Large intestine (tissue), 3 donors: ENCODE measurements at regions not wholly inside any gene's neighbourhood (a gene's known extent, or its start where the extent isn't known, plus 50 kb on each side); places are given as distances from the start of the nearest gene placed in this dataset.
"Not testable (repeated sequence)": the region's sequence is repeated elsewhere in the genome, so short reads cannot be mapped to it uniquely, and the experiment has no call there.

ENCODE experiments used
- DNase-seq, 2 donors: peaks; one replicate each; pipeline versions ENCODE4 v3.0.0 to v3.0.0-alpha.2; 2013
- H3K27ac ChIP-seq: one replicate; pipeline ENCODE4 v1.5.1; 2013; ENCODE audit warnings: low read length
- H3K27me3 ChIP-seq: 2 replicates; pipeline ENCODE4 v1.6.1; 2013; ENCODE audit warnings: low read length; ENCODE audit not compliant: control insufficient read depth, insufficient read depth
- H3K36me3 ChIP-seq: 2 replicates; pipeline ENCODE4 v1.6.1; 2013; ENCODE audit warnings: low read length; ENCODE audit not compliant: control insufficient read depth, insufficient read depth
- H3K4me1 ChIP-seq: one replicate; pipeline ENCODE4 v1.6.1; 2013; ENCODE audit warnings: low read length; ENCODE audit not compliant: control insufficient read depth, insufficient read depth
- H3K4me3 ChIP-seq: one replicate; pipeline ENCODE4 v1.5.1; 2013; ENCODE audit warnings: low read length
- H3K9me3 ChIP-seq: one replicate; pipeline ENCODE4 v1.6.1; 2013; ENCODE audit warnings: mild to moderate bottlenecking, low read depth, low read length, moderate library complexity; ENCODE audit not compliant: control insufficient read depth
- WGBS: methylation state at CpG from one replicate; pipeline ENCODE4 v1.1.5; 2013; ENCODE audit warnings: low lambda C conversion rate; ENCODE audit not compliant: insufficient coverage; 5-methylcytosine and 5-hydroxymethylcytosine counted together

DNA sequence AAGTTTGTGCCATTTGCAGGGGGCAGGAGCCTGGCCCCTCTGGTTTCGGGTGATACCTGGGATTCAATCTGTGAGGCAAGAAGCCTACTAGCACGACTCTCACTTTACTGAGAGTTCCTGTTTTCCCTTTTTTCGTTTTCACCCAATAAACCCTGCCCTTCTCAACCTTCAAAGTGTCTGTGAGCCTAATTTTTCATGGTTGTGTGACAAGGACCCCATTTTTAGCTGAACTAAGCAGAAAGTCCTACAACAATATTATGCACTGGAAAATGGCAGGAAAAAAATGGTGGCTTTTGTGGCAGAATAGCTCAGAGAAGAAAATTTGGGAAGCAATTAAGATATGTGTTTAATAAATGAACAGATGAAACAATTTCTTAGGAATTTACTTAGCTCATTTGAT is 432.1 kb downstream of the C12orf50 start:
- H3K27ac ChIP-seq, result no peak overlapping the region
- no peak for DNase-seq
- H3K27me3 ChIP-seq, result no peaks in the 10 kb centered on the region
- H3K9me3 ChIP-seq, result no peaks in the 10 kb centered on the region
- no peaks in the 10 kb centered on the region for H3K4me1 ChIP-seq
- no peaks in the 10 kb centered on the region for H3K36me3 ChIP-seq
- 73% methylated on average over 2 of the region's 3 CpGs for WGBS
- no peak overlapping the region for H3K4me3 ChIP-seq

DNA sequence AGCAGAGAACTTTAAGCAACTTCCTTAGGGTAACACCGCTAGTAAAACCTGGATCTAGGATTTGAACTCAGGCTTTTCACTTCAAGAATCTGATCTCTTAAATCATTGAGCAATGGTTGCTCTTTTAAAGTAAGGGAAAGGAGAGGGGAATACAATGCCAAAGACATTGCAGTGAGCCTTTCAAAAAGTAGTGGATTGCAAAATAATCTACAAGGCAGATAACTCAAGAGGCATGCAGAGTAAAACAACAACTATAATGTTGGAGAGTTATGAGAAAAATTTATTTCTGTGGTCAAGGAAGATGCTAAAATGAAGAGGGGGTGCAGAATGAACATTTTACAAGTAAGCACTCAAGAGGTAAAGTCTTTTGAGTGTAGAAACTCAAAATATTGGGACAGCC is 432.6 kb downstream of the C12orf50 start:
- Histone ChIP-seq H3K27me3 (no peaks in the 10 kb centered on the region), H3K9me3 (no peaks in the 10 kb centered on the region), H3K4me1 (no peaks in the 10 kb centered on the region), H3K27ac (no peak overlapping the region), H3K4me3 (no peak overlapping the region), H3K36me3 (no peaks in the 10 kb centered on the region)
- DNase-seq, result no peak
- no CpG with 5 or more reads among the region's 1 CpG for WGBS

GRCh38 chr12:87596134-87596533 is 433.1 kb downstream of the C12orf50 start:
- DNase-seq, result no peak
- Histone ChIP-seq H3K9me3 (no peaks in the 10 kb centered on the region), H3K4me3 (no peak overlapping the region), H3K27ac (no peak overlapping the region), H3K4me1 (no peaks in the 10 kb centered on the region), H3K36me3 (no peaks in the 10 kb centered on the region), H3K27me3 (no peaks in the 10 kb centered on the region)
- 94% methylated on average over 1 of the region's 5 CpGs for WGBS

GRCh38 chr12:87585882-87586557 is 443.2 kb downstream of the C12orf50 start:
- H3K9me3 ChIP-seq, result no peaks in the 10 kb centered on the region
- no peak overlapping the region for H3K27ac ChIP-seq
- H3K27me3 ChIP-seq, result no peaks in the 10 kb centered on the region
- H3K4me3 ChIP-seq, result no peak overlapping the region
- no peaks in the 10 kb centered on the region for H3K36me3 ChIP-seq
- 40% methylated on average over 1 of the region's 2 CpGs for WGBS
- H3K4me1 ChIP-seq, result no peaks in the 10 kb centered on the region
- no peak for DNase-seq

DNA sequence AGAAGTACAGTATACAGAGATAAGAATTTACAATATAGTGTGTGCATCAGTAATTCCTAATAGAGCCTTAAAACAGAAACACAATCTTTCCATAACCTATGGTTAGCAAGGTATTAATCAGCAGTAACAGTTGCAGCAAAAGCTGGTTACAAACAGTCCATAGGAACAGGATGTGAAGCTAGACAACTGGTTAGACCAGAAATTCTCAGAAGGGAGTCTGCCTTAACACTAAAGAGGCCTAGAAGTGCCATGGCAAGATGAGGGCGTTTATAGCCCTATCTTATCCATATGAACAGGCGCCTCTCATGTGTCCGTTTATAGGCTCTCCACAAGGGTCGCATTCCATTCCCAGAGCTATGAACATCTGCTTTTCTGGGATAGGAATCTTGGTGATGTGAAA is 450.1 kb downstream of the C12orf50 start:
- H3K9me3 ChIP-seq, H3K36me3 ChIP-seq, H3K27ac ChIP-seq, H3K27me3 ChIP-seq, H3K4me1 ChIP-seq, H3K4me3 ChIP-seq, DNase-seq: not testable (repeated sequence)
- no CpG with 5 or more reads among the region's 4 CpGs for WGBS

DNA sequence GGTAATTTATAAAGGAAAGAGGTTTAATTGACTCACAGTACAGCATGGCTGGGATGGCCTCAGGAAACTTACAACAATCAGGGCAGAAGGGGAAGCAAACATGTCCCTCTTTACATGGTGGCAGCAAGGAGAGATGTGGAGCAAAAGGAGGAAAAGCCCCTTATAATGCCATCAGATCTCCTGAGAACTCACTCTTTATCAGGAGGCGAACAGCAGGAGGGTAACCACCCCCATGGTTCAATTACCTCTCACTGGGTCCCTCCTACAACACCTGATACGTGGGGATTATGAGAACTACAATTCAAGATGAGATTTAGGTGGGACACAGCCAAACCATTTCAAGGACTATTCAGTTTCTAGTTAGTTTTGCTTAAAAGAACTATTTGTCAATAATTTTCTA is 453.3 kb downstream of the C12orf50 start:
- DNase-seq, result no peak
- no peak overlapping the region for H3K4me3 ChIP-seq
- no peaks in the 10 kb centered on the region for H3K9me3 ChIP-seq
- no CpG with 5 or more reads among the region's 2 CpGs for WGBS
- no peaks in the 10 kb centered on the region for H3K36me3 ChIP-seq
- H3K27me3 ChIP-seq, result no peaks in the 10 kb centered on the region
- no peak overlapping the region for H3K27ac ChIP-seq
- no peaks in the 10 kb centered on the region for H3K4me1 ChIP-seq

DNA sequence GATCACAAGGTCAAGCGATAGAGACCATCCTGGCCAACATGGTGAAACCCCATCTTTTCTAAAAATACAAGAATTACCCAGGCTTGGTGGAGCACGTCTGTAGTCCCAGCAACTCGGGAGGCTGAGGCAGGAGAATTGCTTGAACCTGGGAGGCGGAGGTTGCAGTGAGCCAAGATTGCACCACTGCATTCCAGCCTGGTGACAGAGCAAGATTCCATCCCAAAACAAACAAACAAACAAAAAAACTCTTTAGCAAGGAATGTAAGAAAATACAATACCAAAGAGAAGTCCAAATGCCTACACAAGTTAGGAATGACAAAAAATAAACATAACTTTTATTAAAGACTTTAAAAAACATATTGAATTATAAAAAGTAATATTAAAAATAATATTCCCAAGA is 462.3 kb downstream of the C12orf50 start:
- not testable (repeated sequence) for H3K9me3 ChIP-seq, H3K36me3 ChIP-seq, DNase-seq, H3K27ac ChIP-seq, H3K27me3 ChIP-seq, H3K4me3 ChIP-seq, H3K4me1 ChIP-seq
- WGBS, result no CpG with 5 or more reads among the region's 4 CpGs

DNA sequence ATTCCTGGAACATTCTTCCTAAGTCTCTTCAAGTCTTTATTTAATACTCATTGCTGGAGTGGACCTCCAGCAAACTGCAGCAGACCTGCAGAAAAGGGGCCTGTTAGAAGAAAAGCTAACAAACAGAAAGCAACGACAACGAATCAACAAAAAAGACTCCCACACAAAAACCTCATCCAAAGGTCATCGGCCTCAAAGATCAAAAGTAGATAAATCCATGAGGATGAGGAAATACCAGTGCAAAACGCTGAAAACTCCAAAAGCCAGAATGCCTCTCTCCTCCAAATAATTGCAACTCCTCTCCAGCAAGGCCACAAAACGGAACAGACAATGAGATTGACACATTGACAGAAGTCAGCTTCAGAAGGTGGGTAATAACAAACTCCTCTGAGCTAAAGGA is 472.2 kb downstream of the C12orf50 start:
- Histone ChIP-seq H3K27me3 (no peaks in the 10 kb centered on the region), H3K27ac (no peak overlapping the region), H3K36me3 (no peaks in the 10 kb centered on the region), H3K4me1 (peaks cover 3% of the 10 kb centered on the region), H3K4me3 (no peak overlapping the region), H3K9me3 (no peaks in the 10 kb centered on the region)
- WGBS, result 60% methylated on average over 1 of the region's 5 CpGs
- no peak for DNase-seq

DNA sequence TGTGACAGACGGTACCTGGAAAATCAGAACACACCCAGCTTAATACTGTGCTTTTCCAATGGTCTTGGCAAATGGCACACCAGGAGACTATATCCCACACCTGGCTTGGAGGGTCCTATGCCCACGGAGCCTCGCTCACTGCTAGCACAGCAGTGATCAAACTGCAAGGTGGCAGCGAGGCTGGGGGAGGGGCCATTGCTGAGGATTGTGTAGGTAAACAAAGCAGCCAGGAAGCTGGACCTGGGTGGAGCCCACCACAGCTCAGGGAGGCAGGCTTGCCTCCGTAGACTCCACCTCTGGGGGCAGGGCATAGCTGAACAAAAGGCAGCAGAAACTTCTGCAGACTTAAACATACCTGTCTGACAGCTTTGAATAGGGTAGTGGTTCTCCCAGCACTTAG is 498.0 kb downstream of the C12orf50 start:
- WGBS, result no CpG with 5 or more reads among the region's 5 CpGs
- not testable (repeated sequence) for DNase-seq, H3K4me1 ChIP-seq, H3K36me3 ChIP-seq, H3K27ac ChIP-seq, H3K9me3 ChIP-seq, H3K4me3 ChIP-seq, H3K27me3 ChIP-seq

GRCh38 chr12:87529413-87529812 is 499.8 kb downstream of the C12orf50 start:
- Histone ChIP-seq H3K4me3 (no peak overlapping the region), H3K27ac (no peak overlapping the region), H3K36me3 (no peaks in the 10 kb centered on the region), H3K27me3 (no peaks in the 10 kb centered on the region), H3K4me1 (no peaks in the 10 kb centered on the region), H3K9me3 (no peaks in the 10 kb centered on the region)
- no peak for DNase-seq
- no CpG with 5 or more reads among the region's 1 CpG for WGBS

DNA sequence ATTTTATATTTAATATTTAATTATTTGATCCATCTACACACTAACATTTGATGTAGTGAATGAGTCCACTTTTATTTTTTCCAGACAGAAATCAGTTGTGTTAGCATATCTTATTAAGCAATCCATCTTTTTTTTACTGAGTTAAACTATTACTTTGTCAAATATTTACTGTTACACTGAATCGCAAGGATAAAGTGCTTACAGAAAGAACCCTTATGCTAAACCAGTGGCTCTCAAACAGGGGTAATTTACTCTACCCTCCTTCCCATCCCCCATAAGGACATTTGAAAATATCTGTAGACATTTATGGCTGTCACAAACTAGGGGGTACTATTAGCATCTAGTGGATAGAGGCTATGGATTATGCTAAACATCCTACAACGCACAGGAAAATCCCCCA is 508.2 kb downstream of the C12orf50 start:
- no CpG with 5 or more reads among the region's 2 CpGs for WGBS

More for the DNA sequence above, 508.2 kb downstream of the C12orf50 start:
- no peaks in the 10 kb centered on the region for H3K4me1 ChIP-seq
- no peak for DNase-seq
- no peaks in the 10 kb centered on the region for H3K27me3 ChIP-seq
- H3K4me3 ChIP-seq, result no peak overlapping the region
- no peaks in the 10 kb centered on the region for H3K36me3 ChIP-seq
- H3K9me3 ChIP-seq, result no peaks in the 10 kb centered on the region
- H3K27ac ChIP-seq, result no peak overlapping the region
